Stomach (tissue), 8 donors: ENCODE measurements at regions not wholly inside any gene's neighbourhood (a gene's known extent, or its start where the extent isn't known, plus 50 kb on each side); places are given as distances from the start of the nearest gene placed in this dataset.
"Not testable (repeated sequence)": the region's sequence is repeated elsewhere in the genome, so short reads cannot be mapped to it uniquely, and the experiment has no call there.

Experiments
- DNase-seq, 2 donors: peaks; one replicate each; pipeline versions ENCODE4 v3.0.0 to v3.0.0-alpha.2; 2013 to 2019
- H3K27ac ChIP-seq, 5 donors: fragments of 200-600 bp in 4 of 5; sonication (generic) in 4 of 5; one replicate each; pipeline ENCODE4 v1.5.1; 2013 to 2019; ENCODE audit warnings: mild to moderate bottlenecking in 1 of 5, moderate library complexity in 1 of 5
- H3K27me3 ChIP-seq, 3 donors: fragments of 200-600 bp; sonication (generic); one replicate each; pipeline ENCODE4 v1.5.1; 2017 to 2019; ENCODE audit warnings: mixed run types in 1 of 3
- H3K36me3 ChIP-seq, 4 donors: fragments of 200-600 bp; sonication (generic); 1 replicate in 3 of 4; 2 replicates in 1 of 4; pipeline ENCODE4 v1.5.1; 2016 to 2019
- H3K4me1 ChIP-seq, 4 donors: fragments of 200-600 bp; sonication (generic); one replicate each; pipeline ENCODE4 v1.5.1; 2016 to 2019
- H3K4me3 ChIP-seq, 4 donors: fragments of 200-600 bp; sonication (generic) in 3 of 4; one replicate each; pipeline ENCODE4 v1.5.1; 2016 to 2019; ENCODE audit warnings: mild to moderate bottlenecking in 1 of 4
- H3K9me3 ChIP-seq, 4 donors: fragments of 200-600 bp; sonication (generic); one replicate each; pipeline ENCODE4 v1.5.1; 2016 to 2019
- EP300 ChIP-seq: sonication (generic); formaldehyde crosslinking; IDR thresholded peaks from one replicate; pipeline ENCODE4 v1.6.1; 2017; ENCODE audit warnings: antibody characterized with exemption
- POLR2A ChIP-seq, 4 donors: fragments of 450-650 bp; IDR thresholded peaks; one replicate each; pipeline ENCODE4 v1.6.1; 2016; ENCODE audit warnings: antibody characterized with exemption in 4 of 4, control low read depth in 2 of 4, mild to moderate bottlenecking in 1 of 4, moderate library complexity in 1 of 4
- POLR2AphosphoS5 ChIP-seq, 3 donors: sonication (generic); formaldehyde crosslinking; IDR thresholded peaks; one replicate each; pipeline ENCODE4 v1.6.1; 2016; ENCODE audit warnings: antibody characterized with exemption in 3 of 3
- WGBS, 5 donors: extraction: QIAGEN DNeasy Blood & Tissue Kit in 3 of 5; methylation state at CpG; one replicate each; pipeline versions ENCODE4 v1.1.5 to v1.1.7; 2013 to 2018; 5-methylcytosine and 5-hydroxymethylcytosine counted together
- intact Hi-C: fragments of 100-400 bp; cut with DNase I; formaldehyde crosslinking; loops from one replicate; pipeline ENCODE4 v1.15.1; 2023; ENCODE audit warnings: low total_unique reads
- TF ChIP-seq, protein P1 (sequence below), 7 experiments: fragments of 450-650 bp in 4 of 7; fragments of 200-600 bp in 3 of 7; sonication (generic) in 3 of 7; IDR thresholded peaks; one replicate each; pipeline ENCODE4 v1.5.1; 2016 to 2019; ENCODE audit warnings: antibody characterized with exemption in 7 of 7, control low read depth in 2 of 7, mild to moderate bottlenecking in 1 of 7
- donor health status: healthy with polysubstance abuse.
- donor health status: Bipolar disorder and iron deficiency.
- donor health status: healthy.

DNA sequence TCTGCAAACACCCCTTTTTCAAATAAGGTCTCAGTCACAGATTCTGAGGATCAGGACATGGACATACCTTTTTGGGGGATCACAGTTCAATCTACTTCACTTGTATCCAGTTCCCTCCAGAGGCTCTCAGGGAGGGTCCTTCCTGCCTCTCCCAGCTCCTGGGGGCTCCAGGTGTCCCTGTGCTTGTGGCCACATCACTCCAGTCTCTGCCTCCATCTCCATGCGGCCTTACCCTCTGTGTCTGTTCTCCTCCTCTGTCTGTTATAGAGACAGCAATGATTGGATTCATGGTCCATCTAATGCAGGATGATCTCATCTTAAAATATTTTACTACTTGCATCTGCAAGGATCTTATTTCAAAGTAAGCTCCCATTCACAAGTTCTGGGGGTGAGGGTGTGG, 269.6 kb downstream of the ASMT start:
- 80 to 100% (median 95%) methylated on average over 1 of the region's 1 CpG for WGBS, 5 donors
- intact Hi-C loops: no loop called here

DNA sequence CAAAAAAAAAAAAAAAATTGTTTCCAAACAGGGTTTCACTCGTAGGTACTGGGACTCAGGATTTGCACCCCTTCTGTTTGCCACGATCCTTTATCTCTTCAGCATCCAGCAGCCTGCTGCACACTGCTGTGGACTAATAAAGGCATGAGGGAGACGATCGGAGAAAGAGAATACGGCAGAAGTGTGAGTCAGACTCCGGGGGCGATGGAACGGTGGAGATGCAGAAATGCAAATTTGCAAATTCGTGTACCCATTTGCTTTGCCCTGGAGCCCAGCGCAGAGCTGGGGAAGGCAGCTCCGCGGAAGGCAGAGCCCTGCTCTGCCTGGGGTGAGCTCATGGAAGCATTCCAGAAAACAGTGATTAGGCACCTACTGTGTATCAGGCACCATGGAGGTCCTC, 270.3 kb downstream of the ASMT start:
- no peak for DNase-seq
- no peak for TF ChIP-seq EP300
- no peak for TF ChIP-seq POLR2A (IDR thresholded peaks at IDR 0.05)
- no peak for TF ChIP-seq POLR2AphosphoS5 (IDR thresholded peaks at IDR 0.05)
- TF ChIP-seq, protein P1, sequence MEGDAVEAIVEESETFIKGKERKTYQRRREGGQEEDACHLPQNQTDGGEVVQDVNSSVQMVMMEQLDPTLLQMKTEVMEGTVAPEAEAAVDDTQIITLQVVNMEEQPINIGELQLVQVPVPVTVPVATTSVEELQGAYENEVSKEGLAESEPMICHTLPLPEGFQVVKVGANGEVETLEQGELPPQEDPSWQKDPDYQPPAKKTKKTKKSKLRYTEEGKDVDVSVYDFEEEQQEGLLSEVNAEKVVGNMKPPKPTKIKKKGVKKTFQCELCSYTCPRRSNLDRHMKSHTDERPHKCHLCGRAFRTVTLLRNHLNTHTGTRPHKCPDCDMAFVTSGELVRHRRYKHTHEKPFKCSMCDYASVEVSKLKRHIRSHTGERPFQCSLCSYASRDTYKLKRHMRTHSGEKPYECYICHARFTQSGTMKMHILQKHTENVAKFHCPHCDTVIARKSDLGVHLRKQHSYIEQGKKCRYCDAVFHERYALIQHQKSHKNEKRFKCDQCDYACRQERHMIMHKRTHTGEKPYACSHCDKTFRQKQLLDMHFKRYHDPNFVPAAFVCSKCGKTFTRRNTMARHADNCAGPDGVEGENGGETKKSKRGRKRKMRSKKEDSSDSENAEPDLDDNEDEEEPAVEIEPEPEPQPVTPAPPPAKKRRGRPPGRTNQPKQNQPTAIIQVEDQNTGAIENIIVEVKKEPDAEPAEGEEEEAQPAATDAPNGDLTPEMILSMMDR (IDR thresholded peaks at IDR 0.05): no peak
- no peak overlapping the region for H3K27ac ChIP-seq
- 88 to 91% (median 89%) methylated on average over 12 of the region's 12 CpGs for WGBS, 5 donors
- H3K4me3 ChIP-seq: no peak overlapping the region
- H3K9me3 ChIP-seq: peaks cover 0 to 24% (median 11%) of the 10 kb centered on the region in 4 donors
- no peaks in the 10 kb centered on the region for H3K4me1 ChIP-seq
- no peaks in the 10 kb centered on the region for H3K36me3 ChIP-seq
- no peaks in the 10 kb centered on the region for H3K27me3 ChIP-seq
- intact Hi-C loops: no loop called here

More for the DNA sequence above, 269.6 kb downstream of the ASMT start:
- Histone ChIP-seq H3K4me1 (no peaks in the 10 kb centered on the region), H3K9me3 (peaks cover 0 to 24% (median 11%) of the 10 kb centered on the region in 4 donors), H3K27me3 (no peaks in the 10 kb centered on the region), H3K4me3 (no peak overlapping the region), H3K27ac (no peak overlapping the region), H3K36me3 (no peaks in the 10 kb centered on the region)
- DNase-seq: no peak
- TF ChIP-seq POLR2AphosphoS5 (IDR thresholded peaks at IDR 0.05) (no peak), EP300 (no peak)
- TF ChIP-seq, protein P1 (IDR thresholded peaks at IDR 0.05): no peak

DNA sequence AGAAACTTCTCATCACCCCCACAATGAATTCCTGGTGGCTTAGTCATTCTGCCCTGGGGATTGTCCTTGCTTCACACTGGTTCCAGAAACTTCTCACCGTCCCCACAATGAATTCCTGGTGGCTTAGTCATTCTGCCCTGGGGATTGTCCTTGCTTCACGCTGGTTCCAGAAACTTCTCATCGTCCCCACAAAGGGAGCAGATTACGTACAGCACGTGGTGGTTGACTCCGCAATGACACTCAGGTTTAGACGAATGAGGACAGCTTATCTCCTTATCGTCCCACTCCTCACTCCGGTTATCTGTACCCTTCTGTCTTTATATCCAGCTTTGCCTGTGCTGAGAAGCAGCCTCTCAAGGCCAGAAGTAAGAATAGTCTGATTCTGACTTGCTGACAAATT, 273.4 kb downstream of the ASMT start:
- H3K4me3 ChIP-seq, intact Hi-C loops, H3K4me1 ChIP-seq, H3K36me3 ChIP-seq, DNase-seq, H3K27me3 ChIP-seq, H3K27ac ChIP-seq: not testable (repeated sequence)
- 72 to 87% (median 80%) methylated on average over 8 to 9 of the region's 9 CpGs for WGBS, 5 donors
- peaks cover 0 to 33% (median 19%) of the 10 kb centered on the region in 4 donors for H3K9me3 ChIP-seq

DNA sequence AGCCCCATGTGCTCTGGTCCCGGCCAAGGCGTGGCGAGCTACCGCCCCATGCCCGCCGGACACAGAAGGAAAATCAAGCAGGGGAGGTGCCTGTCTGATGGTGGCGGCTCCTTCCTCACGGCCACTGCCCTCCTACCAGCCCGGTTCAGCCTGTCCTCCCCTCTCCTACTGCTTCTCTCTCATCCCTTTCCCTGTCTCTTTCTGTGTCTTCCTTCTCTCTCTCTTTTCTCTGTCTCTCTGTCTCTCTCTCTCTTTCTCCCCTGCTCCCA, 279.1 kb downstream of the ASMT start:
- no peak for TF ChIP-seq EP300
- Histone ChIP-seq H3K27me3 (no peaks in the 10 kb centered on the region), H3K36me3 (no peaks in the 10 kb centered on the region), H3K4me1 (no peaks in the 10 kb centered on the region), H3K9me3 (peaks cover 0 to 22% (median 18%) of the 10 kb centered on the region in 4 donors), H3K4me3 (no peak overlapping the region), H3K27ac (no peak overlapping the region)
- intact Hi-C loops: no loop called here
- 86 to 94% (median 92%) methylated on average over 9 of the region's 9 CpGs for WGBS, 5 donors
- DNase-seq: no peak

DNA sequence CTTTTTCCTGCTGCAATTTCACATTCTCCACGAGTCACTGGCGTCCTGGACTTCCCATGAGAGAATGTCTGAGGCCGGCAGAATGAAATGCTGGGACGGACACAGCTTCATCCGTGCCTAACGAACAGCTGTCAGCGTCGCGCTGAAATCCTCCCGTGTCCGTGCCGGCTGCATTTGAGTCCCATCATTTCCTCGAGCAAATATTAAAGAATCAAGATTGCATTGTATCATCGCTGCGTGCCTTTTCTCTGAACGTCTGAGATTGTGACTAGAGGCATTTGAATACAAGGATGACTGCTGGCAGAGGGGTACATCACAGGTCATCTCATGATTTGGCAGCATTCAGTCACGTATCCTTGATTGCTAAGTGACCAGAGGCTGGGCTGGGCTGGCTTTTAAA, 279.9 kb downstream of the ASMT start:
- no peak overlapping the region for H3K4me3 ChIP-seq
- no peaks in the 10 kb centered on the region for H3K4me1 ChIP-seq
- TF ChIP-seq, protein P1 (IDR thresholded peaks at IDR 0.05): no peak
- TF ChIP-seq POLR2AphosphoS5 (IDR thresholded peaks at IDR 0.05) (no peak), POLR2A (IDR thresholded peaks at IDR 0.05) (no peak), EP300 (no peak)
- H3K27me3 ChIP-seq: no peaks in the 10 kb centered on the region
- peaks cover 0 to 22% (median 19%) of the 10 kb centered on the region in 4 donors for H3K9me3 ChIP-seq
- intact Hi-C loops: no loop called here
- no peak overlapping the region for H3K27ac ChIP-seq
- WGBS, 5 donors: 65 to 78% (median 75%) methylated on average over 17 of the region's 17 CpGs
- DNase-seq: no peak
- H3K36me3 ChIP-seq: no peaks in the 10 kb centered on the region

DNA sequence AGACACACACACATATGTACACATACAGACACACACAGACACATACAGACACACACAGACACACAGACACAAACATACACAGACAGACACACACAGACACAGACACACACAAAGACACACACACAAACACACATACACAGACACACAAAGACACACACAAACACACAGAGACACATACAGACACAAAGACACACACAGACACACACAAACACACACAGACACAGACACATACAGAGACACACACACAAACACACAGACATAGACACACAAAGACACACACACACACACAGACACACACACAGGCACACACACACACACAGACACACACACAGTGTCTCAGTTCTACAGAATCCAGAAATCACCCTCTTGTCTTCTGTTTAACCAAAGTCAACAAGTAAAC, 280.7 kb downstream of the ASMT start:
- no peak for DNase-seq
- intact Hi-C loops: no loop called here
- no peak overlapping the region for H3K4me3 ChIP-seq
- no peaks in the 10 kb centered on the region for H3K36me3 ChIP-seq
- no peaks in the 10 kb centered on the region for H3K4me1 ChIP-seq
- no peaks in the 10 kb centered on the region for H3K27me3 ChIP-seq
- no peak for TF ChIP-seq POLR2A (IDR thresholded peaks at IDR 0.05)
- no peak for TF ChIP-seq POLR2AphosphoS5 (IDR thresholded peaks at IDR 0.05)
- TF ChIP-seq, protein P1 (IDR thresholded peaks at IDR 0.05): no peak
- TF ChIP-seq EP300: no peak
- H3K9me3 ChIP-seq: peaks cover 0 to 22% (median 19%) of the 10 kb centered on the region in 4 donors
- H3K27ac ChIP-seq: no peak overlapping the region
